Right ventricle myocardium inferior (tissue), 1 donor: ENCODE measurements at regions not wholly inside any gene's neighbourhood (a gene's known extent, or its start where the extent isn't known, plus 50 kb on each side); places are given as distances from the start of the nearest gene placed in this dataset.
"Not testable (repeated sequence)": the region's sequence is repeated elsewhere in the genome, so short reads cannot be mapped to it uniquely, and the experiment has no call there.

Experiments
- ATAC-seq: fragments of 200-7000 bp; cut with Tn5 transposase; one replicate; pipeline ENCODE4 v1.9.1; 2020; ENCODE audit warnings: mild to moderate bottlenecking, moderate library complexity
- DNase-seq: peaks from one replicate; pipeline ENCODE4 v3.0.0; 2021; ENCODE audit errors: missing footprints
- intact Hi-C: fragments of 100-400 bp; cut with DNase I; formaldehyde crosslinking; loops from one replicate; pipeline ENCODE4 v1.11.0; 2022
- donor health status: DM: no; HTN: yes; CAD: no; lungs with severe emphysema.

DNA sequence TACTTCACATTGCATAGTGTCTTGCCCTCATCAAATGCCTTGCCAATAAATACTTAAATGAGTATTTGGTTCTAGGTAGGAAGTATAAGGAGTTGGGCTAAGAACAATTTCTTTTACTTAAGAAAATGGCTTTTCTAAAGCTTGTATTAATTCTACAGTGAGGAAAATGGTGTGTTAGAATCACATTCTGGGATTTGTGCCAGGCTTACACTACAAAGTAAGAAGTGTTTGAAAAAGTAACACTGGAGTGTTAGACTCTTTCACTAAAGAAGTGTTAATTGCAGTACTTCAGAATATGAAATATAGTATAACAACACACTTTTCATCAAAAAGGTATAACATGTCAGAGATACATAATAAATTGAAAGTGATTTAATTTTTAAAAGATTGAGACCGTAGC, 328.7 kb downstream of the C3orf38 start:
- no peak for ATAC-seq
- intact Hi-C loops = no loop called here
- no peak for DNase-seq

DNA sequence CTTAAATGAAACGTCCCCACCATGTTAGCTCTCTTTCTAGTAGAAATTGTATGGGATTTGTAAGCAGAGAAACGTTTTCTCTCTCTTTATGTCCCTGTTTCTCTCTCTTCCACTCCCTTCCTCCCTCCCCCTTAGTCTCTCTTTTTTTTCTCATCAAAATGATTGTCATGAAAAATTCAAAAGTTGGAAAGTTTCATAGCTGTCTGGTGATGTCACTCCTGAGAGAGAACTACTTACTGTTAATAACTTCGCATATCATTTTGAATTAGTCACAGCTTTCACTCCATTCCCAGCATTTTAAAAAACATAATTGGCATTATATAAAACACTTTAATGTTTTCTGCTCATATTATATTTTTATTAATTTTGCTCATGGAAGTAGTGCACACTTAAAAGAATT, 331.1 kb downstream of the C3orf38 start:
- ATAC-seq (no peak), DNase-seq (no peak)
- intact Hi-C loops = no loop called here

DNA sequence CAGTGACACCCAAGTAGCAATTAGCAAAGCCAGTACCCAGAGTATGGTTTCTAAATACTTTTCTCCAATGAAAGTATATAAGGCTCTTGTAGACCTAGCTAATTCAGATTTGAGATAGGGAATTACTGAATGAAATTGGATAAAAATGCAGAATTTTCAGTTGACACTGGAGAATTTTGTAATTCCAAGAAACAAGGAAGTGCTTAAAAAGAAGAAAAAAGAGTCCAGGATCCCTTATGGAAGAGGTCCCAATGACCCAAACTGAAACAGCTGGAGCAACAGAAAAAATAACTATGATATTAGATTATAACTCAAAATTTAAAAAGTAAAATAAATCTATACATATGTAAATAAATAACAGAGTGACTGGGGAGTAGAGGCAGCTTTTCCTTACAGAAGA, 335.2 kb downstream of the C3orf38 start:
- DNase-seq = no peak
- intact Hi-C loops = no loop called here
- no peak for ATAC-seq

DNA sequence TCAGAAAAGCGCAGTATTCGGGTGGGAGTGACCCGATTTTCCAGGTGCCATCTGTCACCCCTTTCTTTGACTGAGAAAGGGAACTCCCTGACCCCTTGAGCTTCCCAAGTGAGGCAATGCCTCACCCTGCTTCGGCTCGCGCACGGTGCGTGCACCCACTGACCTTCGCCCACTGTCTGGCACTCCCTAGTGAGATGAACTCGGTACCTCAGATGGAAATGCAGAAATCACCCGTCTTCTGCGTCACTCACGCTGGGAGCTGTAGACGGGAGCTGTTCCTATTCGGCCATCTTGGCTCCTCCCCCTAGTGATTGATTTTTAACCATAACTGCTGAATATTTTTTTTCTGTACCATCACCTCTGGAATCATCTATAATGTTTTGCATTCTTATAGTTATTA, 359.1 kb downstream of the C3orf38 start:
- ATAC-seq, DNase-seq, intact Hi-C loops: not testable (repeated sequence)

DNA sequence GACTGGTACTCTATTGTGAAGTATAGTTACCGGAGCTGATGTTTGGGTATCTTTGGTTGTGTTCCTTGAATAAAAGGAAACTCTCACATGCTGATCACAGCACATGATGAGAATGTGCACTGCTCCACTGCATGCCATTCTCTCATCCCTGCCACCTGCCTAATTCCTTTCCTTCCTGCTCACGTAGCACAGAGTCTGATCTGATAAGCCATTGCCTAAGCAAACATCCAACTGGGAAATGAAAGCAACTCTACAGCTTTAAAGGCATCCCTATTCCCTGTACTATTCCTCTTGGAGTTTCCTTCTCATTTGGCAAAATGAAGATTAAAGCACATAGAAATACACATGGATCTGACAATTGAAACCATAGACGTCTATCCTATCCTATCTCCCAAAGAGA, 359.8 kb downstream of the C3orf38 start:
- DNase-seq (no peak), ATAC-seq (no peak)
- intact Hi-C loops = no loop called here

DNA sequence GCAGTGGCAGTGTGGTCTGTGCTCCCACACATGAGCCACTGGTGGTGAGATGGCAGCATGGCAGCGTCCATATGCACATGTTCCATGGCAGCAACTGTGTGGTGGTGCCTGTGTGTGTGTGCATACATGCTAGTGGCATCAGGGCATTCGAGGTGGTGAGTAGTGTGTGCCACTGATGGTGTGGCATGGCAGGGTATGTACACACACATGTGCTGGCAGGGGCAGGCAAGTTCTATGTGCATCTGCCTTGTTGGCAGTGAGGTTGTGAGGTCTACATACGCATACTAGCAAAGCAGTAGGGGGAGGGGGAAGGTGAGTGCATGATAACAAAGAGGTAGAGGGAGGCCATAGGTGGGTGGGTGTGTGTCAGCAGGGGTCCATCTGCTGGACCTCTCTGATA, 378.7 kb downstream of the C3orf38 start:
- DNase-seq = no peak
- intact Hi-C loops = no loop called here
- ATAC-seq = no peak

DNA sequence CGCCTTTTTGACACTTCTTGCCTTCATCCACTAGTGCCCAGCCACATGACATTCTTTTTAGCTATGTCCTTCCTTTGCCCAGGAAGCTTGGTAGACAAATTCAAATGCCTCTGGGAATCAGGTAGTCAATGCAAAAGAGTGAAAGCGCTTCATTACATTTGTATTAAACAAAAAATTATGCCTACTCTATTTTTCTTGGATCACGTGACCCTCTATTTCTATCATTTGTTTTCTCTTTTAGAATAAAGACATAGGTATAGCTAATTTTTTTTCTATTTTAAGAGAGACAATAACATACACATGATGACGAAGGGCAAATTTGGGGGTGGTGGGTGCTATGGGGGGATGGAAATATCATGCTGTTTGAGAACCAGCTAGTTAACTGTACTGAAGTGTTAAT, 384.8 kb downstream of the C3orf38 start:
- DNase-seq = no peak
- ATAC-seq = no peak
- intact Hi-C loops = no loop called here

DNA sequence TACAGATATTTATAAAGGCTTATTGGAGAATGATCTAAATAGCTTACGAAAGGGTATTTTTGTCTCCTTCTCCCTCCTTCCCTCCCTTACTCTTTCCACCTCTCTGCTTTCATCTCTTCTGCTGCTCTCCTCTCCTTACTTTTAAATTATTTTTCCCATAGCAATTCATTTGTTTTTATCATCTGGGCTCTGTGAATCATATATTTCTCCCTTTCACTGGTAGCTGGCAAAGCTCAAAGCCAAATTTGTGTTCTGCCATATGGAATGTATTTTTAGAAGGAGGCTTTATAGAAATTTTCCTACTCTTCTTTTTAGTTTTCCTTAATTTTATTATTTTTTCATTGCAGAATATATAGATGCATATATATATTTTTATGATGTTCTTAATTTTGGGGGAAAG, 385.8 kb downstream of the C3orf38 start:
- intact Hi-C loops = no loop called here
- ATAC-seq = no peak
- DNase-seq = no peak

DNA sequence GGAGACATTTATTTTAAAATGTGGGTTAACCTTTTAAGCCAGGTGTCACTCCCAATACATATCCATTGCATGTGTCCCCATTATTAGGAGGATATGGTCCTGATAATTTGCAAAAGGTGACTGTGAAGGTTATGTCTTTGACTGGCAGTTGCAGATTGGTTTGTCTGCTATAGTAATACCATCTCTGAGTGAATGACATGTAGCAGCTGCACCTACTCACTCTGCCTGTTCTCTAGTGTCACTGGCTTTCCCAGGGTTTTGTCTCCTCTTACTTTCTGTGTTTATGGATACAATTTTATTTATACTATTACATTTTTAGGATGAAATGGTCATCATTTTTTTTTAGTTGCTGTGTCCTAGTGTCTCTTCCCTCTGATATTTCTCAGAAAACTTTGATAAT, 393.2 kb downstream of the C3orf38 start:
- DNase-seq (no peak), ATAC-seq (no peak)
- intact Hi-C loops = no loop called here

DNA sequence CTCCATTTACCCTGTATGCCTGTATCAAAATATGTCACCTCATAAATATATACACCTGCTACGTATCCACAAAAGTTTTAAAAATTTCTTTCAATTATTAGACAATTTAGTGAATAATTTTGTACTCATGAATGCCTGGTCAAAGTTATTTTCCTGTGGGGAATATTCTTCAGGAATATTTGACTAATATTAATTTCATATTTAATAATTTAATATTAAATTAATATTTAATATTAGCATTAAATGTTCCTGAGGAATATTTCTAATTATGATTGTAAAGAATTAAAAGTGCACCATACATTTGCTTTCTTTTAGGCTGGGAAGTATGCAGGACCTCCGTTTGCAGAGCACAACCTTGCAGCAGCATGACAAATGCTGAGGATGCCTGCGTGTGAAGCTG, 422.7 kb downstream of the C3orf38 start:
- DNase-seq (no peak), ATAC-seq (no peak)
- intact Hi-C loops = no loop called here

DNA sequence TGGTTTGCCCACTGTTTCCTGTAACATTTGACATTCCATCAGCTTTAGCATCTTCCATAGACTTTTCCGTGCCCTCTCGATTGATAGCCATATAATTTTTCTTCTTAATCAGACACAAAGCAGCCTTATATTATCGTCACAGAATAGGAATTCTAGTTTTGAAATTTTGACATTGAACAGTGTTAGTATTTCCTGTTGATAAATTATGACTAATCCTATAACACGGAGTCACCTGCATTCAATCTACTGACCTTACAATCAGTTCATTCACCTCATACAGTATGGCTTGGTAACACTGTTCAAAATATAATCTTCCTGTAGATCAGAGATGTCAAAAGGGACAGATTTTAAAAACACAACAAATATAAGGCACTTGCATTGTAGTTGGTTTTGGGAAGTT, 423.7 kb downstream of the C3orf38 start:
- intact Hi-C loops = no loop called here
- no peak for DNase-seq
- ATAC-seq = no peak

DNA sequence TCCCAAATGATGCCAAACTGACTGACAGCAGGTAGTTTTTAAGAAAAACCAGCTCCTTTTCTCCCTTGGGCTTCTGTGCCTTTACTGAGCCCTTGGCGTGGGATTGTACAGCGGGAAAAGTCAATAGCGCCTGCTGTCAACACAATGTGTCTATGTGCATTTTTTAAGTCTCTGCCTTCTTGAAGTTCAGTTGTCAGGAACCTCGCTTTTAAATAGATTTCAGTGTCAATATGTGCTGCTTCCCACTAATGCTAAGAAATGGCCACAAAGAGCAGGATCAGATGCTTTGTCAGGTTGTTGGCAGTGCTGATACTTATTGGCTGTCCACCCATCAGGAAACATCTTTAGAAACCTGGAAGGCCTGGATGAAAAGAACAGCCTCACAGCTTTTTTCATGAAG, 424.4 kb downstream of the C3orf38 start:
- no peak for DNase-seq
- ATAC-seq = no peak
- intact Hi-C loops = no loop called here

DNA sequence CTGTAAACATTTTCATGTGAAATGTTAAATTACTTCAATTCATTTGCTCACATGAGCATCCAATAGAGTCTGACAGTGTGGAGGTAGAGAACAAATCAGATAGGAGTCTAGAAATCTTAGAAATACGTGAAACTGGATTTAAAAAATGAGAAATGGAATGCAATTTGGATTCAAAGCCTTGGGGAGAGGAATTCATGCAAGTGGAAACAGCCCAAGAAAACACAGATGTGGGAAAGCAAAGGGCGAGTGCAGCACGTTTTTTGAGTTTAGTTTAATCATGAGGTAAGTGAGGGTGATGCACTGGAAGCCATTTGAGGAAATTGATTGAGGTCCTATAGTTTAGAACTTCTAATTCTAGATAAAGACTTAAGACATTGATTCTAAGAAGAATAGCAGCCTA, 434.7 kb downstream of the C3orf38 start:
- intact Hi-C loops = no loop called here
- DNase-seq (no peak), ATAC-seq (no peak)

DNA sequence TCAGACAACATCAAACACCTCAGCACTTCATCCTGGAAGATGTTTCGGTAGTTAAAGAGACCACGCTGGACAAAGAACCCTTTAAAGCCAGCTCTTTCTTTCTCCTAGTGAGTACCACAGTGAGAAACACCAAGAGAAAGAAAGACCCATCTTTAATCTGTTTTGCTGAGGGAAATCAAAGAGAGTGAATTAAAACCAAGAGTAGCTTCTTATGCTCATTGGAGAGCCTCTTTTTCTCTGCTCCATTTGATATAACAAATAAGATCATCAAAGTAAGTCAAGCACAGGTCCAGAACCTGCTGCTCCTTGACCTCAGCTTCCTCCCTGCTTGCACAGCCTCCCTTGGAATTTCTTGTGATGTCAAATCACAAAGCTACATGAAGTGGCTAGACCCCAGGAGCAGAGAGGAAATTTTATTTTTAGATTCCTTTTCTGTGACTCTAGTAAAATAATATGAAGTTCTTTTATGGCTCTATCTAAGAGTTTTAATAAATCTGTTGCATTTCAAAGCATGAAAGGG, 436.4 kb downstream of the C3orf38 start:
- intact Hi-C loops = no loop called here
- DNase-seq (no peak), ATAC-seq (no peak)

DNA sequence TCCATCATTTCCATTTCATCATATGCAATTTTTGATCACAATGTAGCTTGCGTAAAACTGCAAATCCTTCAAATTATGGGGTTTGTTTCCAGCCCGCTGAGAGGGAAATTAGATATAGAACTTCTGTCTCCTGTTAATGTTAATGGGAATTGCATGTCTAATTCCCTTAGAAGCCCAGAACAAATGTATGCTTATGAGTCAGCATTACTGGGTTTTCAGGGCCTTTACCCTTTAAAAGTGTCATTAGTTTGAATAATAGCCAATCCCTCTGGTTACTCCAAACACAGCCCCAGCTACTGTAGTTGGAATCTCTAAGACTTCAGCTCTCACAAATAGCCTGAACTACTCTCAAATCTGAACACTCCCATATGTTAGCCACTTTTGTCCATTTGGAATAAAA, 439.4 kb downstream of the C3orf38 start:
- DNase-seq (no peak), ATAC-seq (no peak)
- intact Hi-C loops = no loop called here

DNA sequence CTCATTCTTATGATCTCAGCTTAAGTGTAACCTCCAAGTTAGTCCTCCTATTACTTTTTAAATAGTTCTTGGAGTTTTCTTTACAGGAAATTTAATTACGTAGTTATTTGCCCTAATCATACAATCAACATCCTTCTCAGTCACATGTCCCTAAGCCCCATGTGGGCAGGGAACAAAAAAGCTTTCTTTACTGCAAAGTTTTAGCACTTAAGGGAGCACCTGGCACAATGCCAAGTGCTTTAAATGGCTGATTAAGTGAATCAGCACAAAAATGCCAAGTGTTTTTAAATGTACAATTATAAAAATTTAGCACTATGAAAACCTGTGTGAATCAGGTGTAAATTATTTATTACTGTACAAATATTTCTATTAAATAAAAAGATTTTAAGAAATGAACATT, 445.3 kb downstream of the C3orf38 start:
- DNase-seq = no peak
- intact Hi-C loops = no loop called here
- ATAC-seq = no peak

DNA sequence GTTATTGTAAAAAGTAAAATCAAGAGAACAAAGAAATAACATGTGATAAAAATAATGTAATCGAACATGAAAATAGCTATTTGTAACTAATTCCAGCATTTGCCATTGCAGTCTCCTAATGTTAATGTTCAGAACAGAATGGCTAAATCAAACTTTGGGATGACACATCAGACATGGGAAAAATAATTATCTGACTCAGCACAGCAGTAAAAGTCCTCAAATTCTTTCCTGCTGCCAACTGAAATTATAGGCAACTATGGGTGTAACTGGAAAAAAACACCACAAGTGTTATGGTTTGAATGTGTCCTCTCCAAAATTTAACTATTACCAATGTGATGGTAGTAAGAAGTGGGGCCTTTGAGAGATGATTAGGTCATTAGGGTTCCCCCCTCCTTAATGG, 446.7 kb downstream of the C3orf38 start:
- ATAC-seq (no peak), DNase-seq (no peak)
- intact Hi-C loops = no loop called here

DNA sequence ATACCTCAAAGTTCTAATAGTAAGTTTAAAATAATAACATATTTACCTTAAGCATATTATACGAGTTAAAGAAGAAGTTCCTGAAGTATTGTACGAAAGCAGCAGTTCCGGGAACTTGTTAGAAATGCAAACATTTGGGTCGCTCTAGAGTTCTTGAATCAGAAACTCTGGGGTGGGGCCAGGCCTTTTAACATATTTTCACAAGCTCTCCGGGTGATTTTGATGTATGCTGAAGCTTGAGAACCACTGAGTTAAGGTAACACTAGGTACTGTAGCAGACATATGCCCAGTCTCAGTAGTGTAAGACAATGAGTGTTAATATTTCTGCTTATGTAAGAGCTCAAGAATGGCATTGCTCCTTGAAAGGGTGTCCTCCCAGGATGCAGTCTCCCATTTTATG, 461.1 kb downstream of the C3orf38 start:
- no peak for DNase-seq
- intact Hi-C loops = no loop called here
- ATAC-seq = no peak

DNA sequence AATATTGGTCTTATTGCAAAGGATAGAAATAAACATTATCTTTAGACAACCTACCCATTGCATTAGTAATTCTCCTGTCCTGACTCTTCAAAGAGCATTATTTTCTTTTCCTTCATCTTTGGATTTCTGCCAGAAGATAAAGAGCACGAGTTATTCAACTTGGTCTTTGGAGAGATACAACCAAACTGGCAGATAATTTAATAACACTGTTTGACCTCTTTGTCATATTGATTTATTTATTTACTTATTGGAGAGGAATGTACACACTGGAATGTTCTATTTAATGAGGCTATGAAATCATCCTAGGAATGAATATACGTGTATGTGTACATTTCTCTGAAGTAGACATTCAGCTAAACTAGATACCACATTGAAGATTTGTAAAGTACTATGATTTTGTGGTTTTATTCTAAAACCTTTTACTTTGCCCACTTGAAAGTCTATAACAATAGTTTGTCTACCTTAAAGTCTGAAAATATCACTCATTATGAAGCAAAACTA, 462.1 kb downstream of the C3orf38 start:
- ATAC-seq = no peak
- no peak for DNase-seq
- intact Hi-C loops = no loop called here

DNA sequence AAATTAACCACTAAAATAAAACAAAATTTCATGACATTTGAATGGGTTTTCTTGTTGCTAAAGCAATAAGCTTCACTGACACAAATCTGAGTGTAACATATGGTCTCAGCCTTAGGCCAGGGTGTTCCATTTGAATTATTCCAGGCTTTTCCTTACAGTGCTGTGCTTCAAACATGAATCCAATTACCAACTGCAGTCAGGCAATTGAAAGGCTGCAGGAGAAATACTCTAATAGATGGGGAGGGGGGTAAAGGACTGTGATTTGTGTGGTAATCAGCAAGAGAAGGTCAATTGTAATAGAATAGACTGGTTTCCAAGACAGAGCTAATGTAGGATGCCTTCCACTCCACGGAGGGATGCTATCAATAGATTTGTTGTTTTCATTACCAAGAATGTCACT, 466.7 kb downstream of the C3orf38 start:
- ATAC-seq (no peak), DNase-seq (no peak)
- intact Hi-C loops = no loop called here

DNA sequence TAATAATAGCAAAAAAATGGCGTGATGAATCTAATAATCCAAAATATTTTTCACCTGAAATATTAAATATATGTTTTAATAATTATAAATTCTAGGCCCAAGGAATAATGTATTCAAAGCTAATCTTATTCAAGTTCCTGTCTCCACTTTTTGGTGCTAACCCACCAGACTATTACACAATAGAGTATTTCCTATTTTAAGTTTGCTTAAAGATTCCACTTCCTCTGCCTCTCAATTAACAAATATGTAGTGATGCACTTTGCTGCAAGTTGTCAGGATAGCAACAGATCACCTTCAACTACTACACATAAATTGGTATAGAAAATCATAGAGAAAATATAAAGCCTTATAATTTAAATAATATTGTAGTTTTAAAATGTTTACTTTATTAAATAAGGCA, 467.5 kb downstream of the C3orf38 start:
- DNase-seq (no peak), ATAC-seq (no peak)
- intact Hi-C loops = no loop called here
